ENCODE measurements at regions not wholly inside any gene's neighbourhood (a gene's known extent, or its start where the extent isn't known, plus 50 kb on each side); places are given as distances from the start of the nearest gene placed in this dataset.

DNA sequence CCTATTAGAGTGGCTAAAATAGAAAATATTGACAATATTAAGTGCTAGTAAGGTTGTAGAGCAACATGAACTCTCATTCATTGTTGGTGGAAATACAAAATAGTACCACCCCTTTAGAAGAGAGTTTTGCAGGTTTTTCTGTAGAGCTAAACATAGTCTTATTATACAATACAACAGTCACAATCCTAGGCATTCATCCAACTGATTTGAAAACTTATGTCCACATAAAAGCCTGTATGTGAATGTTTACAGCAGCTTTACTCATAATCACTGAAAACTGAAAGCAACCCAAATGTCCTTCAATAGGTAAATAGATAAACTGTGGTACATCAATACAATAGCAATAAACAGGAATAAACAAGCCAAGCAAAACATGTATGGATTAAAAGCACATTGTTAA is 127.2 kb upstream of the PRNP start:
- POLR2A ChIA-PET: no interaction called here
- CTCF ChIA-PET: no interaction called here
- intact Hi-C loops (cut with micrococcal nuclease; ENCODE audit: unreplicated experiment): no loop called here

DNA sequence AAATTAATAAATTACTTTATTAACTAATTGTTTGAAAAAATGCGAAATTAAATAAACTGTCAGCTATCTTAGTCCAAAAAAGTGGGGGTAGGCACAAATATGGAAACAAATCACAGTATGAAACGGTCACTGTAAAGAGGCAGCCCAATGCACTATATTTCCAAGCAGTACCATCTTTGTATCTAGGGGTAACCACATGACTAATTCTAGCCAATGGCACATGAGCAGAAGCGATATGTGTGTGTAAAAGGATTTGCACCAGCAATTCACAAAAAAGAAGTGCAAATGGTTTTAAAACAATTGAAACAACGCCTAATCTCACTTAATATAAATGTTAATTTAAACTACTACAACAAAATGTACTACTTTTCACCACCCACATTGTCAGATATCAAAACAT is 129.5 kb upstream of the PRNP start:
- ATAC-seq (no peak), DNase-seq (ENCODE audit: low read depth, low spot score) (no peak), FAIRE-seq (no peak)
- no TSS peak for BruUV-seq (replicated peaks)
- Histone ChIP-seq H2AFZ (ENCODE audit: control insufficient read depth, low read depth, low read length) (no peak overlapping the region), H4K20me1 (ENCODE audit: control insufficient read depth, insufficient read depth) (no peaks in the 10 kb centered on the region), H3K9ac (ENCODE audit: control insufficient read depth, insufficient read depth, low read length) (no peak overlapping the region), H3K4me1 (ENCODE audit: control insufficient read depth, insufficient read depth, low read length) (no peaks in the 10 kb centered on the region), H3K9me3 (replicated peaks; ENCODE audit: control insufficient read depth, insufficient read depth, low read length) (no peaks in the 10 kb centered on the region), H3K79me2 (ENCODE audit: control insufficient read depth, insufficient read depth, low read length) (no peaks in the 10 kb centered on the region), H3K27ac (ENCODE audit: control insufficient read depth, insufficient read depth) (no peak overlapping the region), H3K4me3 (no peak overlapping the region), H3K4me2 (ENCODE audit: control insufficient read depth, insufficient read depth) (no peak overlapping the region), H3K36me3 (ENCODE audit: control insufficient read depth in 2 of 2, insufficient read depth in 2 of 2, low read length in 1 of 2) (no peaks in the 10 kb centered on the region), H3K27me3 (replicated peaks in 1 of 2; ENCODE audit: control insufficient read depth in 2 of 2, insufficient read depth in 2 of 2, low read length in 1 of 2) (no peaks in the 10 kb centered on the region; a peak in 1 of 4 replicates)
- intact Hi-C loops (cut with micrococcal nuclease; ENCODE audit: unreplicated experiment): no loop called here
- ChIA-PET SMC1A (ENCODE audit: uncharacterized antibody, unreplicated experiment) (interaction anchor here (1.2 kb wide), 1 partner anchor 42 kb away, joined by 5 read pairs; no protein-coding TSS in a partner anchor), POLR2A (no interaction called here), RAD21 (ENCODE audit: unreplicated experiment) (no interaction called here), CTCF (interaction anchor here (0.6 kb wide), 1 partner anchor 201 kb away, joined by 3 read pairs; no protein-coding TSS in a partner anchor)
- in situ Hi-C loops (cut with MboI): no loop called here
- 28% methylated on average over 4 of the region's 4 CpGs for WGBS (ENCODE audit: insufficient coverage, insufficient replicate concordance, low lambda C conversion rate, missing lambda C conversion rate)
- TF ChIP-seq ETV6 (conservative IDR thresholded peaks at IDR 0.05 in 1 of 2, IDR thresholded peaks at IDR 0.05 in 1 of 2; ENCODE audit: borderline replicate concordance in 1 of 2, low read depth in 1 of 2) (no peak), TBL1XR1 (IDR thresholded peaks at IDR 0.05; ENCODE audit: low read depth, low read length) (no peak), ZNF622 (IDR thresholded peaks at IDR 0.05) (no peak), SREBF1 (IDR thresholded peaks at IDR 0.05; ENCODE audit: low read length) (no peak), ZNF217 (IDR thresholded peaks at IDR 0.05) (no peak), NR2C2 (IDR thresholded peaks at IDR 0.05; ENCODE audit: borderline replicate concordance, control insufficient read depth, insufficient read length, low read depth) (no peak), RUNX3 (IDR thresholded peaks at IDR 0.05; ENCODE audit: low read length) (no peak), SMAD5 (IDR thresholded peaks at IDR 0.05; ENCODE audit: low read depth) (no peak), PAX8 (IDR thresholded peaks at IDR 0.05) (no peak), CHD4 (IDR thresholded peaks at IDR 0.05) (no peak), CREM (IDR thresholded peaks at IDR 0.05; ENCODE audit: low read depth) (no peak), KLF5 (IDR thresholded peaks at IDR 0.05; ENCODE audit: partially characterized antibody) (no peak), DPF2 (IDR thresholded peaks at IDR 0.05) (no peak)
- TF ChIP-seq, protein P1, sequence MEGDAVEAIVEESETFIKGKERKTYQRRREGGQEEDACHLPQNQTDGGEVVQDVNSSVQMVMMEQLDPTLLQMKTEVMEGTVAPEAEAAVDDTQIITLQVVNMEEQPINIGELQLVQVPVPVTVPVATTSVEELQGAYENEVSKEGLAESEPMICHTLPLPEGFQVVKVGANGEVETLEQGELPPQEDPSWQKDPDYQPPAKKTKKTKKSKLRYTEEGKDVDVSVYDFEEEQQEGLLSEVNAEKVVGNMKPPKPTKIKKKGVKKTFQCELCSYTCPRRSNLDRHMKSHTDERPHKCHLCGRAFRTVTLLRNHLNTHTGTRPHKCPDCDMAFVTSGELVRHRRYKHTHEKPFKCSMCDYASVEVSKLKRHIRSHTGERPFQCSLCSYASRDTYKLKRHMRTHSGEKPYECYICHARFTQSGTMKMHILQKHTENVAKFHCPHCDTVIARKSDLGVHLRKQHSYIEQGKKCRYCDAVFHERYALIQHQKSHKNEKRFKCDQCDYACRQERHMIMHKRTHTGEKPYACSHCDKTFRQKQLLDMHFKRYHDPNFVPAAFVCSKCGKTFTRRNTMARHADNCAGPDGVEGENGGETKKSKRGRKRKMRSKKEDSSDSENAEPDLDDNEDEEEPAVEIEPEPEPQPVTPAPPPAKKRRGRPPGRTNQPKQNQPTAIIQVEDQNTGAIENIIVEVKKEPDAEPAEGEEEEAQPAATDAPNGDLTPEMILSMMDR (IDR thresholded peaks at IDR 0.05 in 2 of 3, conservative IDR thresholded peaks at IDR 0.05 in 1 of 3; ENCODE audit: control insufficient read depth in 2 of 3, extremely low read depth in 1 of 3, insufficient read depth in 1 of 3, low read depth in 3 of 3, low read length in 3 of 3): no peak

More for the DNA sequence above, 127.2 kb upstream of the PRNP start:
- TF ChIP-seq ESRRA (IDR thresholded peaks at IDR 0.05; ENCODE audit: low read length) (no peak), RAD21 (IDR thresholded peaks at IDR 0.05; ENCODE audit: insufficient read depth, low read depth, low read length) (no peak)
- TF ChIP-seq, protein P2, sequence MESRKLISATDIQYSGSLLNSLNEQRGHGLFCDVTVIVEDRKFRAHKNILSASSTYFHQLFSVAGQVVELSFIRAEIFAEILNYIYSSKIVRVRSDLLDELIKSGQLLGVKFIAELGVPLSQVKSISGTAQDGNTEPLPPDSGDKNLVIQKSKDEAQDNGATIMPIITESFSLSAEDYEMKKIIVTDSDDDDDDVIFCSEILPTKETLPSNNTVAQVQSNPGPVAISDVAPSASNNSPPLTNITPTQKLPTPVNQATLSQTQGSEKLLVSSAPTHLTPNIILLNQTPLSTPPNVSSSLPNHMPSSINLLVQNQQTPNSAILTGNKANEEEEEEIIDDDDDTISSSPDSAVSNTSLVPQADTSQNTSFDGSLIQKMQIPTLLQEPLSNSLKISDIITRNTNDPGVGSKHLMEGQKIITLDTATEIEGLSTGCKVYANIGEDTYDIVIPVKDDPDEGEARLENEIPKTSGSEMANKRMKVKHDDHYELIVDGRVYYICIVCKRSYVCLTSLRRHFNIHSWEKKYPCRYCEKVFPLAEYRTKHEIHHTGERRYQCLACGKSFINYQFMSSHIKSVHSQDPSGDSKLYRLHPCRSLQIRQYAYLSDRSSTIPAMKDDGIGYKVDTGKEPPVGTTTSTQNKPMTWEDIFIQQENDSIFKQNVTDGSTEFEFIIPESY (IDR thresholded peaks at IDR 0.05): no peak
- no TSS peak for BruUV-seq (replicated peaks)
- Histone ChIP-seq H2AFZ (ENCODE audit: control insufficient read depth, low read depth, low read length) (no peak overlapping the region), H3K36me3 (ENCODE audit: control insufficient read depth in 2 of 2, insufficient read depth in 2 of 2, low read length in 1 of 2) (no peaks in the 10 kb centered on the region), H4K20me1 (ENCODE audit: control insufficient read depth, insufficient read depth) (no peaks in the 10 kb centered on the region), H3K4me3 (no peak overlapping the region), H3K4me2 (ENCODE audit: control insufficient read depth, insufficient read depth) (no peak overlapping the region), H3K27ac (ENCODE audit: control insufficient read depth, insufficient read depth) (no peak overlapping the region), H3K9me3 (replicated peaks; ENCODE audit: control insufficient read depth, insufficient read depth, low read length) (no peaks in the 10 kb centered on the region), H3K9ac (ENCODE audit: control insufficient read depth, insufficient read depth, low read length) (no peak overlapping the region), H3K79me2 (ENCODE audit: control insufficient read depth, insufficient read depth, low read length) (no peaks in the 10 kb centered on the region), H3K4me1 (ENCODE audit: control insufficient read depth, insufficient read depth, low read length) (no peaks in the 10 kb centered on the region), H3K27me3 (replicated peaks in 1 of 2; ENCODE audit: control insufficient read depth in 2 of 2, insufficient read depth in 2 of 2, low read length in 1 of 2) (no peaks in the 10 kb centered on the region; a peak in 1 of 4 replicates)
- SMC1A ChIA-PET (ENCODE audit: uncharacterized antibody, unreplicated experiment): no interaction called here
- FAIRE-seq: no peak
- no peak for DNase-seq (ENCODE audit: low read depth, low spot score)
- RAD21 ChIA-PET (ENCODE audit: unreplicated experiment): no interaction called here
- no peak for ATAC-seq
- in situ Hi-C loops (cut with MboI): no loop called here

Measured in GM12878 (cell line).